ENCODE measurements at regions not wholly inside any gene's neighbourhood (a gene's known extent, or its start where the extent isn't known, plus 50 kb on each side); places are given as distances from the start of the nearest gene placed in this dataset.

- Histone ChIP-seq H3K4me3 (ENCODE audit: low read length) (no peak overlapping the region), H3K27me3 (ENCODE audit: control insufficient read depth, low read length) (no peaks in the 10 kb centered on the region), H3K36me3 (ENCODE audit: control insufficient read depth, low read length) (no peaks in the 10 kb centered on the region), H4K20me1 (ENCODE audit: control insufficient read depth, insufficient read depth, low read depth, low read length) (no peaks in the 10 kb centered on the region), H3F3A (ENCODE audit: control insufficient read depth, insufficient read depth) (no peaks in the 10 kb centered on the region), H3K4me1 (ENCODE audit: control insufficient read depth, low read length) (no peaks in the 10 kb centered on the region), H3K79me2 (ENCODE audit: control insufficient read depth, low read length) (no peaks in the 10 kb centered on the region), H3K9me3 (ENCODE audit: control insufficient read depth, insufficient read depth, low read length) (no peaks in the 10 kb centered on the region), H3K4me2 (ENCODE audit: low read length) (no peak overlapping the region), H3K27ac (ENCODE audit: low read depth, low read length) (no peak overlapping the region), H3K9me2 (replicated peaks; ENCODE audit: control insufficient read depth, low read length) (no peaks in the 10 kb centered on the region)
- TF ChIP-seq EZH2phosphoT487 (IDR thresholded peaks at IDR 0.05; ENCODE audit: borderline replicate concordance, low read length): no peak
- TF ChIP-seq CTCF (IDR thresholded peaks at IDR 0.05; ENCODE audit: low read depth, low read length, poor library complexity, severe bottlenecking): no peak
Observed at GRCh38 chr18:68445668-68446426, 269.1 kb downstream of the TMX3 start.

GRCh38 chr18:68445136-68445535 is 269.8 kb downstream of the TMX3 start:
- no peaks in the 10 kb centered on the region for H3K79me2 ChIP-seq (ENCODE audit: control insufficient read depth, low read length)
- H3K4me3 ChIP-seq (ENCODE audit: low read length): no peak overlapping the region
- H3K4me1 ChIP-seq (ENCODE audit: control insufficient read depth, low read length): no peaks in the 10 kb centered on the region
- H3K9me3 ChIP-seq (ENCODE audit: control insufficient read depth, insufficient read depth, low read length): no peaks in the 10 kb centered on the region
- H3F3A ChIP-seq (ENCODE audit: control insufficient read depth, insufficient read depth): no peaks in the 10 kb centered on the region
- no peaks in the 10 kb centered on the region for H3K27me3 ChIP-seq (ENCODE audit: control insufficient read depth, low read length)
- no peak overlapping the region for H3K27ac ChIP-seq (ENCODE audit: low read depth, low read length)
- H3K4me2 ChIP-seq (ENCODE audit: low read length): no peak overlapping the region
- no peaks in the 10 kb centered on the region for H3K36me3 ChIP-seq (ENCODE audit: control insufficient read depth, low read length)
- TF ChIP-seq CTCF (IDR thresholded peaks at IDR 0.05; ENCODE audit: low read depth, low read length, poor library complexity, severe bottlenecking): no peak
- no peak for TF ChIP-seq EZH2phosphoT487 (IDR thresholded peaks at IDR 0.05; ENCODE audit: borderline replicate concordance, low read length)
- H4K20me1 ChIP-seq (ENCODE audit: control insufficient read depth, insufficient read depth, low read depth, low read length): no peaks in the 10 kb centered on the region
- H3K9me2 ChIP-seq (replicated peaks; ENCODE audit: control insufficient read depth, low read length): no peaks in the 10 kb centered on the region

GRCh38 chr18:68441241-68441640 is 273.7 kb downstream of the TMX3 start:
- H3K9me2 ChIP-seq (replicated peaks; ENCODE audit: control insufficient read depth, low read length): no peaks in the 10 kb centered on the region
- H3K9me3 ChIP-seq (ENCODE audit: control insufficient read depth, insufficient read depth, low read length): no peaks in the 10 kb centered on the region
- no peak overlapping the region for H3K4me2 ChIP-seq (ENCODE audit: low read length)
- no peaks in the 10 kb centered on the region for H3F3A ChIP-seq (ENCODE audit: control insufficient read depth, insufficient read depth)
- H3K79me2 ChIP-seq (ENCODE audit: control insufficient read depth, low read length): no peaks in the 10 kb centered on the region
- no peaks in the 10 kb centered on the region for H3K4me1 ChIP-seq (ENCODE audit: control insufficient read depth, low read length)
- no peak overlapping the region for H3K4me3 ChIP-seq (ENCODE audit: low read length)
- no peaks in the 10 kb centered on the region for H3K27me3 ChIP-seq (ENCODE audit: control insufficient read depth, low read length)
- TF ChIP-seq EZH2phosphoT487 (IDR thresholded peaks at IDR 0.05; ENCODE audit: borderline replicate concordance, low read length) (no peak), CTCF (IDR thresholded peaks at IDR 0.05; ENCODE audit: low read depth, low read length, poor library complexity, severe bottlenecking) (no peak)
- no peaks in the 10 kb centered on the region for H4K20me1 ChIP-seq (ENCODE audit: control insufficient read depth, insufficient read depth, low read depth, low read length)
- no peak overlapping the region for H3K27ac ChIP-seq (ENCODE audit: low read depth, low read length)
- H3K36me3 ChIP-seq (ENCODE audit: control insufficient read depth, low read length): no peaks in the 10 kb centered on the region
